GM10266 (cell line): ENCODE measurements at regions not wholly inside any gene's neighbourhood (a gene's known extent, or its start where the extent isn't known, plus 50 kb on each side); places are given as distances from the start of the nearest gene placed in this dataset.

Experiments used
- DNase-seq: peaks from one replicate; pipeline ENCODE4 v3.0.0; 2012; ENCODE audit errors: extremely low spot score
- CTCF ChIP-seq: IDR thresholded peaks from 2 replicates; pipeline ENCODE4 v1.5.1; 2012; ENCODE audit warnings: mild to moderate bottlenecking, low read depth; ENCODE audit not compliant: control insufficient read depth, insufficient read depth; ENCODE audit errors: missing control alignments

- no peak for TF ChIP-seq CTCF
- DNase-seq, result no peak
Observed at GRCh38 chr3:166669781-166670180, 710.3 kb downstream of the ZBBX start.

GRCh38 chr3:166663194-166663593, 716.9 kb downstream of the ZBBX start:
- no peak for TF ChIP-seq CTCF
- DNase-seq, result no peak

GRCh38 chr3:166661621-166662020, 718.5 kb downstream of the ZBBX start:
- TF ChIP-seq CTCF, result no peak
- DNase-seq, result no peak

- no peak for DNase-seq
- no peak for TF ChIP-seq CTCF
Observed at GRCh38 chr3:166660962-166661361, 719.1 kb downstream of the ZBBX start.

- no peak for DNase-seq
- TF ChIP-seq CTCF, result no peak
Observed at GRCh38 chr3:166637984-166638530, 742.0 kb downstream of the ZBBX start.

GRCh38 chr3:166634091-166634746, 745.9 kb downstream of the ZBBX start:
- no peak for TF ChIP-seq CTCF
- no peak for DNase-seq

- no peak for TF ChIP-seq CTCF
- no peak for DNase-seq
Observed at GRCh38 chr3:166630190-166630589, 749.9 kb downstream of the ZBBX start.
